NCI-H2107 (cell line): ENCODE measurements at regions not wholly inside any gene's neighbourhood (a gene's known extent, or its start where the extent isn't known, plus 50 kb on each side); places are given as distances from the start of the nearest gene placed in this dataset.

Experiments
- DNase-seq: peaks from one replicate; lab custom pipeline; 2025; lab: John Stamatoyannopoulos, UW

DNA sequence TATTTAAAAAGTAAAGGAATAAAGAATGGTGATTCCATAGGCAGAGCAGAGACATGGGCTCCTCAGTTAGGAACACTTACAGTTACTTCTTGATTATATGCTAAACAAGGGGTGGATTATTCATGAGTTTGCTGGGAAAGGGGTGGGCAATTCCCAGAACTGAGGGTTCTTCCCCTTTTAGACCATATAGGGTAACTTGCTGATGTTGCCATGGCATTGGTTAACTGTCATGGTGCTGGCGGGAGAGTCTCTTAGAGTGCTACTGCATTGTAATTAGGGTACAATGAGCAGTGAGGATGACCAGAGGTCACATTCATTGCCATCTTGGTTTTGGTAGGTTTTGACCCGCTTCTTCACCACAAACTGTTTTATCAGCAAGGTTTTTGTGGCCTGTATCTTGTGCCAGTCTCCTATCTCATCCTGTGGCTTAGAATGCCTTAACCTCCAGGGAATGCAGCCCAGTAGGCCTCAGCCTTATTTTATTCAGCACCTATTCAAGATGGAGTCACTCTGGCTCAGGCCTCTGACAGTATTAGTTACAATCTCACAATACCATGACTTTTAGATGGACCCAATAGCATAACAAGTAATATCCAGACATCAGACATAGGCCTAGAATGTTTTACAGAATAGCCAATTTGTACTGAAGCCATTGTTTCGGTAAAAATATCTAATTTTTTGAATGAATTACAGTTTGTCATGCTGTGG is 106.8 kb downstream of the ZBTB18 start:
- no peak for DNase-seq

- DNase-seq: no peak
Observed at GRCh38 chr1:244159646-244160045, 108.6 kb downstream of the ZBTB18 start.

DNA sequence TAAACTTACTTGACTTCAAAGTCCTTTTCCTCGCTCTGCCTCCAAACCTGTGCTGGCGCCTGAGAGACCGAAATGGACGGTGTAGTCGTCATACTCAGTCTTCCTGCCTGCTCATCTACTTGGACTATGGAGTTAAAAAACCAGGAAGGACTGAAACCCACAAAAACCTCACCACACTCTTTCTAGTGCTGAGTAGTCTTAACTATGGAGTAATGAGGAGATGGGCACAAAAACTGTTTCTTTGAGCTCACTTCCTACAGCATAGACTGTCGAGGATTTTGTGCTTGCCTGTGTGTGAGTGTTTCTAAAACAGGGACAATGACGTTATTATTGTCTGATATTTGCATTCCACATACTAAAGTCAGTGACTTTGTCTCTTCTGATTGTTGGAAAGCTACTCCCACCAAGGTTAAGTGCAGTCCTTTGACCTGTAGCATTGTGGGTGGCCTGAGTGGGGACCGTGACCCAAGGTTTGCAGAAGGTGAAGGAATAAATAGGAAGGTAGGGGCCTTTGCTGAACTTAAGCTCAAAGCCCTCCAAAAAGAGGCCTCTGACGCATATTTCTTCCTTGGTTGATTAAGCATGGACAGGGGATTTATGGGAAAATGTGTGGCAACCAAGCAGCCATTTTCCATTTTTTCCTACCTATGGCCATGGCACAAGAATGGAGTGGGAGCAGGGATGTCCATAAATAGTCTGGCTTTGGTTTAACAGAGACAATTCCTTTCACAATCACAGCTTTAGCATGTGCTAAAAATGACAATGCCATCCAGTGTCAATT is 109.6 kb downstream of the ZBTB18 start:
- no peak for DNase-seq

DNA sequence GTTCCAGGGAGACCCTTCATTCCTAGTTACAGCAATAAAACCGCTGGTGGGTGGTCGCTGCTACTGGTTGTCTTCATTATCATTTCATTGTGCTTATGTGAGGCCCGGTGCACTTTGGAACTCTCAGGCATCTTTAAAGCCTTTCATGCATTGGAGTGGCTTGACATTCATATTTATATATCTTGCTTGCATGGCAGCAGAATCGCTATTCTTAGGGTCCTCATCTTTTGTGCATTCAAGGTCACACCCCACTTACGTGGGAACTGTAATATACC is 110.1 kb downstream of the ZBTB18 start:
- no peak for DNase-seq

- DNase-seq: no peak
Observed at GRCh38 chr1:244162786-244163530, 111.9 kb downstream of the ZBTB18 start.

DNA sequence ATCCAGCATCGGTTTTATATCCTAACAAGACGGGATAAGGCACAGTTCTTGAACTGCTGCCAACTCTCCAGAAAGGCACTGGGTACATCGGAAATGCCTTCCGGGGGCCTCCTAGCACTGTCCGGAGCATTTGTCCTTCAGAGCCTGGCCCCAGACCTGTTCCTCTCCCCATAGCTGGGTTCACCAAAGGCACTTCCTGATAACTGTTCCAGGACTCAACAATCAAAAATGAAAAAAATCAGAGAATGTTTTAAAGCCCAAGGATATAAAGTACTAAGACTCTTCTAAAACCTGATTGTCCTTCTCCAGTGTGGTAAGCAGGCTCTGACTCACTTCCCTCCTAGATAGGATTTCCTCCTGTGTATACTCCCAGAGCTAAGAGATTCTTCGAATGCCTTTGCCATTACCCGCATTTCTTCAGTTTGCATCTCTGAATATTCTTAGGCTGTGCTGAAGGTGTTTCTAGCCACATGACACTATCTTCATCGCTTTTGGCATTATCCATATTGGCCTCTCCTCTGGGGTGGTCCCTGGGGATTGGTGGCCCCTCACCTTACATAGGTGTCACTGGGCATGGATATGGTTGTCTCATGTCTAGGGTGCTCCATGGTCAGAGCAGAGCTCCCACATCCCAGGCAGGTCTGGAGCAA is 112.9 kb downstream of the ZBTB18 start:
- no peak for DNase-seq

DNA sequence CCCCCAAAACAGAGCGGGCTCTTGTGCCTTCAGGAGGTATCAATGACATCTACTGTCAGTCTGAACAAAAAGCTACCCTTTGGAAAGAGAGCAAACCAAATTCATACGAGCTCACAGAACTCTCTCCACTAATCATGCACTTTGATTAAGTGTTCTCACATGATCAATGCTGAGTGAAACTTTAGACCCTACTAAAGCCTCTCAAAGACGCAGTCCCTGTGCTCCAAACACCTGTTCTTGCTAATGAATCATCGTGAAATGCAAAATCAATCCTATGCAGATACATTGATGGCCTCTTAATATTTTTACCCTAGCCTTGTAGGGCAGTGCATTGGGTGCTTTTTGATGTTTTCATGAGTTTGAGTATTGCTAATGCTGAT is 113.4 kb downstream of the ZBTB18 start:
- DNase-seq: no peak

GRCh38 chr1:244165021-244165420 is 113.9 kb downstream of the ZBTB18 start:
- no peak for DNase-seq

DNA sequence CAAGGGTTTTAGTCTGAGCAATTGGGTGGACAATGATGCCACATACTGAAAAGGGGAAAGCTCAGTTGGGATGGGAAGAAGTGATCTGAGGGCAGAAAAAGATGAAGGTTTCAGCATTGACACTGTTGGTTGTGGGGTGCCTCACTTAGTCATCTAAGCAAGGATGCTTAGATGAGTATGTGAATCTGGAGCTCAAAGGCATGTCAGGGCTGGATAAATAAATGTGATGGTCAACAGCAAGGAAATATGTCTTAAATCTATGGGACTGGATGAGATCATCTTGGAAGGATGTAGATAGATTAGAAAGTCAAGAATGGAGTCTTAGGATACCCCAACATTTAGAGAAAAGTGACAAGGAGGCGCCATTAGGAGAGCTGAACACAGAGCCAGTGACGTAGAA is 114.6 kb downstream of the ZBTB18 start:
- no peak for DNase-seq

DNA sequence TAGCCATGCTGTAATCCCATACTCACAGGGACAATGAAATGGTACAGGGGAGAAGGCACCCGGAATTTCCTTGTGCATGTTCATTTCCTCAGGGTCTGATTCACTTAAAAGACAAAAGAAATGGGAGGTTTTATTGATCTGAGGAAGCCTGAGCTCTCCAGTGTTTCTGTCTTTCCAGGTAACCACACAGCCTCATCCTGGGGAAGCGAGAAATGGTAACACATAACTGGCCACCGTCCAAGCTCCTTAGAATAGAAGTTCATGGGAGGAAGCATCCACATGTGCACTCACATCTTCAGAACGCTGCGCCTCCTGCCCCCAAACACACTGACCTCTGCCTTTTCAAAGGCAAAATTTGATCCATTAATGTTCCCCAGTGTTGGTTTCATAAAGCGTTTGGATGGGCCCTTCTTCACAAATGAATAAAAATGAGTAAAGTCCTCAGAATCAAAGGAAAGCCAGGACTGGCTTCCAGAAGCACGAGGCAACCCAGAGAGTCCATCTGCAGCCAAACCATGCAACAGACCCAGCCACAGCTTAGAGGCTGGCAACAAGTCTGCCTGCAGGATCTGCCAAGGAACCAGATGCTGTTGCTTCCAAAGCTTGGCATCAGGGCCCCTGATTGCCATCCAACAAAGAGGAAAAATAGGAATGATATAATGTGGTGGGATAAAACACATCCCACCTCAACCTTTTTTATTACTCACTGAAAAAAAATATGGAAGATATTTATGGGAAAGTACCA is 120.3 kb downstream of the ZBTB18 start:
- DNase-seq: no peak

DNA sequence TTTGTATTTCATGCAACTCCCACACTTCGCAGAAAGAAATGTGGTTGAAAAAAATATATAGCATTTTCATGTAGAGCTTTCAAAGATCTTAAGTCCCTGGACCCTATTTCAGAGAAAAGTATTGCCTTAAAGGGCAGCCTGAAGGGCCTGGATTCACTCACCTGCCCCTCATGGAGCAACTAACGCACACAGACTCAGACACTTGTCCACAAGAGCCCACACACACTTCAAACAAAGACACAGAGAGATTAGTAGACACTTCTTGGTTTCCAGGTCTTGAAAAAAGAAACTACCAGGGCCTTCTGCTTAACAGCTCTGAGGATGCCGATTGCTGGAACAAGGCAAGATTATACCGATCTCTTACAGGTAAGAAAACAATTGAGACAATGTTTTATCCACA is 122.2 kb downstream of the ZBTB18 start:
- no peak for DNase-seq

GRCh38 chr1:244173769-244174168 is 122.7 kb downstream of the ZBTB18 start:
- no peak for DNase-seq

GRCh38 chr1:244174922-244175521 is 123.9 kb downstream of the ZBTB18 start:
- DNase-seq: no peak

DNA sequence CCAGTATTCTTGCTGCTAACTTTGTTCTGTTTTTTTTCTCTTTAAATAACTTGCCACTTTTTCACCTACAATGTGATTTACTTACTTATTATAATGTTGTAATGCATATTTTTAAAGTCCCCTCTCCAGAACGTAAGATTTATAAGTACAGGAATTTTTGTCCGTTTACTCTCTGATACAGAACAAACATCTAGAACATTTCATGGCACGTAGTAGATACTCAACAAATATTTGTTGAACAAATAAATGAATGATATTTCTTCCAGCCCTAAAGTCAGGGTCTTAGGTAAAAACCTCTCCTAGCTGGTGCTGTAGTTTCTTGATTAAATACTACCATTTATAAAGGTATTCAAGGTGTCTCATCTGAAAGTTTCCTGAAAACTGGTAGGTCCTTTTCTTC is 125.1 kb downstream of the ZBTB18 start:
- DNase-seq: no peak

DNA sequence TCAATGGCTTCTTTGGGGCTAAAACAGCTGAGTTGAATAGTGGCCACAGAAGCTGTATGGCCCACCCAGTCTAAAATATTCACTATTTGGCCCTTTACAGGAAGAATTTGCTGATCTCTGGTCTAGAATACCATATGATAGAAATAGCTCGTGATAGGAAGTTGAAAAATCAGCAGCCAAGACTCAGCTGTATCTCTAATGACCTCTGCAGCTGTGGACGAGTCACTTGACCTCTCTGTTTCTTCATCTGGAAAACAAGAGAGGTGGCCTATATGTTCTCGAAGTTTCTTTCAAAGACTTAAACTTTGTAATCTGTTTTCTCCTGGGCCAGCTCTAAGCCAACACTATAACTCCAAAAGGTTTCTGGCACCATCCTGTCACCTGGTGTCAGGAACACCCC is 129.2 kb downstream of the ZBTB18 start:
- DNase-seq: no peak

GRCh38 chr1:244181867-244182266 is 130.8 kb downstream of the ZBTB18 start:
- no peak for DNase-seq

DNA sequence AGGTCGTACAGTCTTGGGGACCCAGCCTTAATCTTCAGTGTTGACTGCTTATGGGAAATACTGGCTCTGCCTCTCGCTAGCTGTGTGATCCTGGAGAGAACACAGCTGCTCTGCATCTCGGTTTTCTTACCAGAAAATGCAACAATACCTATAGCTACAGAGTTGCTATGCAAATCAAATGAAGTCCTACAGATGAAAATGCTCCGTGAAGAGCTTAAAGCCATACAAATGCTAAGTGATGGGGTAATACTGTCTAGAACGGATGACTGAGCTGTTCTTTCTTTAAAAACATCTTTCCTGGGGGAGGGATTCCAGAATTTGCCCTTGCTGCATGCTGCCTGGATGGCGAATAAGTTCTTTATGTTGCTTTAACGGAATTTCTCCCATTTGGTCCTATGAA is 132.0 kb downstream of the ZBTB18 start:
- DNase-seq: no peak

DNA sequence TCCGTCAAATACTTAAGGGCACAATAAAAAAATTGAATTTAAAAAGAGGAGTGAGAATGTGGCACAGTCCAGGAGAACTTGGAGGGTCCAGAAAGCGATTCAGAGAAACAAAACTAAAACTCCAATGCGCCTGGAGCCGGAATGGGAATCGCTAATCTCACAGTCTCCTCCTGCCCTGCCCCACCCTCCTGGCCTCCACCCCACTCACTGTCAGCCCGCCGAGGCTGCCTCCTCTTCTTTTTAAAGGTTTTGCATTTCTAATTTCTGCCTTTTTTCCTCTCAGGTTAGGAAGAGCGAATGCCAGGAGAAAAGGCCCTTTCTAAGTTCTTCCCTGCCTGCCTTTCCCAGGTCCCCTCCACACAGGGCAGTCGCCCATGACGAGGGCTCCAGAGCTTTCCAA is 135.3 kb downstream of the ZBTB18 start:
- no peak for DNase-seq

- DNase-seq: no peak
Observed at GRCh38 chr1:244187310-244187709, 136.2 kb downstream of the ZBTB18 start.

DNA sequence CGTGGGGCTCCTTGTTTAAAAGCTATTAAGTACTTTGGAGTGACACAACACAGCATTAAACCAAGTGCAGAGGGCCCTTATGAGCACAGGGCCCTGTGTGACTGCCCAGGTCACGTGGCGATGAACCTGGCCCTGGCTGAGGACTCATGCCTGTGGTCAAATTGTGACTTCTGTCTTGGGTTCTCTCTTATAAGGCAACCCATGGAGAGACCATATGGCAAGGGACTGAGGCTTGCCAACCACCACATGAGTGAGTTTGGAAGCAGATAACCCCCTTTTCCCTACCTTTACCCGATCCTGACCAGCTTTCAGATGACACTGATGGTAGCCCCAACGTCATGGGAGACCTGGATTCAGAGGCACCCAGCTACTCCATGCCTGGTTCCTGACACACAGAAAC is 140.5 kb downstream of the ZBTB18 start:
- DNase-seq: no peak

DNA sequence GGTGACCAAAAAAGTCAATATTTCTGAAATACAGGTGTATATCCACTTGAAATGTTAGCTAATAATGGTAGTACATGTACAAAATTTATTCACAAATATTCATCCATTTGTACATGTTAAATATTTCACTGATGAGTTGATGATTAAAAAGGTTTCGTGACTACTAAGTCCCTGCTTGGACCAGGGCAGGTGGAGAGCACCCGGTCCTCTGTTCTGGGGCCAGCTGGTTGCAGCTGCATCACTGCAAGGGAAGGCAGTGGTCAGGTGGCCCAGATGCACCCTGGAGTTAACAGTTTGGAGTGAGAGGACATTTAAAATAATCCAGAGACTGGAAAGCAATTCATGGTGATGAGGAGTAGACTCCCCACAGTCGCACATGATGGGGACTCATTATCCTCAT is 141.2 kb downstream of the ZBTB18 start:
- no peak for DNase-seq
